Umbilical cord (tissue), 1 donor: ENCODE measurements at regions not wholly inside any gene's neighbourhood (a gene's known extent, or its start where the extent isn't known, plus 50 kb on each side); places are given as distances from the start of the nearest gene placed in this dataset.

Experiments
- DNase-seq: peaks from one replicate; pipeline ENCODE4 v3.0.0-alpha.2; 2015; ENCODE audit warnings: low spot score

GRCh38 chr17:72407931-72408330 is 287.1 kb downstream of the SOX9 start:
- no peak for DNase-seq

- DNase-seq: no peak
Measured at GRCh38 chr17:72408641-72409040, 287.8 kb downstream of the SOX9 start.

- no peak for DNase-seq
Measured at GRCh38 chr17:72409405-72410002, 288.7 kb downstream of the SOX9 start.

GRCh38 chr17:72411124-72411563 is 290.3 kb downstream of the SOX9 start:
- no peak for DNase-seq

- DNase-seq: no peak
Measured at GRCh38 chr17:72412650-72413076, 291.8 kb downstream of the SOX9 start.

- DNase-seq: no peak
Measured at GRCh38 chr17:72413077-72414031, 292.5 kb downstream of the SOX9 start.

GRCh38 chr17:72414032-72414396 is 293.2 kb downstream of the SOX9 start:
- DNase-seq: no peak

GRCh38 chr17:72414967-72415853 is 294.4 kb downstream of the SOX9 start:
- no peak for DNase-seq

- DNase-seq: peak; percentile 36
Measured at GRCh38 chr17:72416054-72416675, 295.3 kb downstream of the SOX9 start.

GRCh38 chr17:72416905-72417304 is 296.1 kb downstream of the SOX9 start:
- no peak for DNase-seq

- no peak for DNase-seq
Measured at GRCh38 chr17:72417627-72418026, 296.8 kb downstream of the SOX9 start.

- DNase-seq: no peak
Measured at GRCh38 chr17:72419866-72420774, 299.3 kb downstream of the SOX9 start.

GRCh38 chr17:72420775-72421127 is 299.9 kb downstream of the SOX9 start:
- DNase-seq: no peak

- DNase-seq: no peak
Measured at GRCh38 chr17:72421128-72422092, 300.6 kb downstream of the SOX9 start.

GRCh38 chr17:72422204-72422504 is 301.3 kb downstream of the SOX9 start:
- no peak for DNase-seq

GRCh38 chr17:72422505-72423285 is 301.9 kb downstream of the SOX9 start:
- no peak for DNase-seq

GRCh38 chr17:72423286-72423589 is 302.4 kb downstream of the SOX9 start:
- no peak for DNase-seq

GRCh38 chr17:72423718-72424117 is 302.9 kb downstream of the SOX9 start:
- no peak for DNase-seq
